K562 (cell line): ENCODE measurements at regions not wholly inside any gene's neighbourhood (a gene's known extent, or its start where the extent isn't known, plus 50 kb on each side); places are given as distances from the start of the nearest gene placed in this dataset.
"Not testable (repeated sequence)": the region's sequence is repeated elsewhere in the genome, so short reads cannot be mapped to it uniquely, and the experiment has no call there.

ENCODE experiments used
- ATF3 ChIP-seq, 2 experiments: fragments of 450-650 bp in 1 of 2; sonication (generic) in 1 of 2; formaldehyde crosslinking in 1 of 2; IDR thresholded peaks in 1 of 2; conservative IDR thresholded peaks in 1 of 2; 2 replicates each; pipeline versions ENCODE4 v1.6.1 to v1.8.1; 2016 to 2023; ENCODE audit warnings: mild to moderate bottlenecking in 2 of 2, moderate library complexity in 2 of 2, inconsistent platforms in 1 of 2, missing genetic modification reagents in 1 of 2
- ELF4 ChIP-seq: fragments of 450-650 bp; formaldehyde crosslinking; IDR thresholded peaks from 2 replicates; pipeline ENCODE4 v1.4.0; 2022; ENCODE audit warnings: missing genetic modification characterization
- FOXK2 ChIP-seq, 2 experiments: fragments of 450-650 bp; IDR thresholded peaks in 1 of 2; conservative IDR thresholded peaks in 1 of 2; 2 replicates each; pipeline ENCODE4 v1.6.1; 2016; ENCODE audit warnings: low read depth in 2 of 2, mild to moderate bottlenecking in 1 of 2
- GTF2B ChIP-seq: IDR thresholded peaks from 2 replicates; pipeline ENCODE4 v1.6.1; 2011; ENCODE audit not compliant: insufficient read length; ENCODE audit errors: extremely low read depth
- MAX ChIP-seq: sonication (generic); formaldehyde crosslinking; IDR thresholded peaks from 2 replicates; pipeline ENCODE4 v1.9.0; 2022; ENCODE audit warnings: mild to moderate bottlenecking, missing genetic modification reagents
- MYC ChIP-seq, 2 experiments: fragments of 250-450 bp in 1 of 2; sonication (Bioruptor Pico) in 1 of 2; IDR thresholded peaks; 2 replicates each; pipeline versions ENCODE4 v1.5.1 to v1.6.1; 2012 to 2021; ENCODE audit warnings: low read depth in 2 of 2, borderline replicate concordance in 1 of 2, improper control_type of control experiment in 1 of 2, low read length in 1 of 2, mild to moderate bottlenecking in 1 of 2, moderate library complexity in 1 of 2
- NBN ChIP-seq: fragments of 450-650 bp; IDR thresholded peaks from 2 replicates; pipeline ENCODE4 v1.6.1; 2016; ENCODE audit warnings: low read depth, mild to moderate bottlenecking
- NCOA1 ChIP-seq: fragments of 450-650 bp; IDR thresholded peaks from 2 replicates; pipeline ENCODE4 v1.6.1; 2016; ENCODE audit warnings: low read depth
- NKRF ChIP-seq: fragments of 450-650 bp; IDR thresholded peaks from 2 replicates; pipeline ENCODE4 v1.6.1; 2016; ENCODE audit warnings: borderline replicate concordance
- POLR2A ChIP-seq: fragments of 450-650 bp; conservative IDR thresholded peaks from 2 replicates; pipeline ENCODE4 v1.6.1; 2016
- RAD21 ChIP-seq, 2 experiments: fragments of 250-450 bp in 1 of 2; fragments of 450-650 bp in 1 of 2; sonication (Bioruptor Pico) in 1 of 2; formaldehyde crosslinking in 1 of 2; IDR thresholded peaks in 1 of 2; conservative IDR thresholded peaks in 1 of 2; 2 replicates each; pipeline versions ENCODE4 v1.4.0 to v1.8.0; 2020 to 2022; ENCODE audit warnings: mild to moderate bottlenecking in 2 of 2, moderate library complexity in 1 of 2
- USF2 ChIP-seq: sonication (generic); formaldehyde crosslinking; IDR thresholded peaks from 2 replicates; pipeline ENCODE4 v1.5.0; 2020; ENCODE audit warnings: missing genetic modification reagents
- ZNF24 ChIP-seq: fragments of 450-650 bp; IDR thresholded peaks from 2 replicates; pipeline ENCODE4 v1.6.1; 2016
- ZNF609 ChIP-seq: sonication (generic); formaldehyde crosslinking; IDR thresholded peaks from 2 replicates; pipeline ENCODE4 v1.8.1; 2023; ENCODE audit warnings: missing genetic modification reagents, mild to moderate bottlenecking, borderline replicate concordance

GRCh38 chr3:3941380-3941779, 142.1 kb downstream of the LRRN1 start:
- not testable (repeated sequence) for TF ChIP-seq POLR2A; NCOA1; USF2 (CRISPR knock-in tag); ZNF609; GTF2B; FOXK2 (conservative IDR thresholded peaks at IDR 0.05 in 1 of 2, IDR thresholded peaks at IDR 0.05 in 1 of 2; ENCODE audit: low read depth in 2 of 2); NBN; ATF3 (IDR thresholded peaks at IDR 0.05); ATF3 (CRISPR knock-in tag; conservative IDR thresholded peaks at IDR 0.05); NKRF; RAD21 (CRISPR knock-in tag; conservative IDR thresholded peaks at IDR 0.05 in 1 of 2, IDR thresholded peaks at IDR 0.05 in 1 of 2); ELF4 (CRISPR knock-in tag); MYC (IDR thresholded peaks at IDR 0.05; ENCODE audit: low read depth, low read length); MYC (CRISPR knock-in tag; IDR thresholded peaks at IDR 0.05; ENCODE audit: borderline replicate concordance, low read depth); MAX; ZNF24
